Gastroesophageal sphincter (tissue), 4 donors: ENCODE measurements at regions not wholly inside any gene's neighbourhood (a gene's known extent, or its start where the extent isn't known, plus 50 kb on each side); places are given as distances from the start of the nearest gene placed in this dataset.
"Not testable (repeated sequence)": the region's sequence is repeated elsewhere in the genome, so short reads cannot be mapped to it uniquely, and the experiment has no call there.

Experiments
- ATAC-seq: fragments of 150-250 bp; one replicate; pipeline ENCODE4 v1.9.1; 2016; ENCODE audit warnings: mild to moderate bottlenecking, moderate library complexity
- H3K27ac ChIP-seq, 4 donors: fragments of 200-600 bp; sonication (generic) in 3 of 4; 1 replicate in 3 of 4; 2 replicates in 1 of 4; pipeline ENCODE4 v1.5.1; 2016 to 2019
- H3K27me3 ChIP-seq: fragments of 200-600 bp; sonication (generic); one replicate; pipeline ENCODE4 v1.5.1; 2019
- H3K36me3 ChIP-seq, 2 donors: fragments of 200-600 bp; sonication (generic); one replicate each; pipeline ENCODE4 v1.5.1; 2019; ENCODE audit warnings: control low read depth in 1 of 2
- H3K4me1 ChIP-seq, 3 donors: fragments of 200-600 bp; sonication (generic); 1 replicate in 2 of 3; 2 replicates in 1 of 3; pipeline ENCODE4 v1.5.1; 2016 to 2019; ENCODE audit warnings: control low read depth in 2 of 3
- H3K4me3 ChIP-seq, 2 donors: fragments of 200-600 bp; sonication (generic); one replicate each; pipeline ENCODE4 v1.5.1; 2019; ENCODE audit warnings: mild to moderate bottlenecking in 1 of 2, moderate library complexity in 1 of 2
- H3K9me3 ChIP-seq, 3 donors: fragments of 200-600 bp; sonication (generic); one replicate each; pipeline ENCODE4 v1.5.1; 2017 to 2019; ENCODE audit warnings: control low read depth in 2 of 3
- EP300 ChIP-seq: sonication (generic); formaldehyde crosslinking; IDR thresholded peaks from one replicate; pipeline ENCODE4 v1.6.1; 2017; ENCODE audit warnings: antibody characterized with exemption, mild to moderate bottlenecking
- POLR2A ChIP-seq, 2 donors: fragments of 450-650 bp; IDR thresholded peaks; one replicate each; pipeline ENCODE4 v1.6.1; 2017; ENCODE audit warnings: antibody characterized with exemption in 2 of 2, mild to moderate bottlenecking in 2 of 2, moderate library complexity in 1 of 2
- POLR2AphosphoS5 ChIP-seq: sonication (generic); formaldehyde crosslinking; IDR thresholded peaks from one replicate; pipeline ENCODE4 v1.6.1; 2017; ENCODE audit warnings: antibody characterized with exemption
- WGBS, 2 donors: methylation state at CpG; one replicate each; pipeline ENCODE4 v1.1.5; 2018; ENCODE audit warnings: low coverage in 1 of 2; 5-methylcytosine and 5-hydroxymethylcytosine counted together
- small RNA-seq, 4 donors: library from RNA; depleted of rRNA; stranded (forward); fragments of <200 nt; gene quantifications; one replicate each; pipeline ENCODE3, GENCODE V24; 2016
- TF ChIP-seq, protein P1 (sequence below), 4 experiments: fragments of 200-600 bp in 2 of 4; fragments of 450-650 bp in 2 of 4; sonication (generic) in 1 of 4; IDR thresholded peaks; one replicate each; pipeline ENCODE4 v1.5.1; 2017 to 2019; ENCODE audit warnings: antibody characterized with exemption in 4 of 4, mild to moderate bottlenecking in 2 of 4, moderate library complexity in 2 of 4

DNA sequence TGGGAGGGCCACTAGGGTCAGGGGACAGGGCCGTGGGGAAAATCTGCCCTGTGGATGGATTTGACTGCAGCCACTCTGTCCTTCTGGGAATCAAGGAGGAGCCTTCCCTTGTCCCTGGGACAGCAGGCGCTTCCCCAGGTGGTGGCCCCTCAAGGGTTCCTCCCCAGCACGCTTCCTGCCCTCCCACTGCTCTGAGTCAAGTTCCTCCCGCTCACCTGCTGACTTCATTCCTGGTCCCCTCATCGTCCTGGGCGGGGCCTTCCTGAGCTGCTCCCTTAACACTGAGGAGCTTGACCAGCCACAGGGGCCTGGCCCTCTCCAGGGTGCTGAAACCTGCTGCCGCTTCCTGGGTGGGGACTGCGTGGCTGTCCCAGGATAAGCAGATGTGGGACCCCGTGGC lies 64.4 kb upstream of the SFSWAP start:
- H3K4me3 ChIP-seq, ATAC-seq, H3K9me3 ChIP-seq, H3K4me1 ChIP-seq, H3K27ac ChIP-seq, H3K36me3 ChIP-seq: not testable (repeated sequence)
- WGBS, 2 donors = no CpG with 5 or more reads among the region's 9 CpGs
- H3K27me3 ChIP-seq = peaks cover 76% of the 10 kb centered on the region

DNA sequence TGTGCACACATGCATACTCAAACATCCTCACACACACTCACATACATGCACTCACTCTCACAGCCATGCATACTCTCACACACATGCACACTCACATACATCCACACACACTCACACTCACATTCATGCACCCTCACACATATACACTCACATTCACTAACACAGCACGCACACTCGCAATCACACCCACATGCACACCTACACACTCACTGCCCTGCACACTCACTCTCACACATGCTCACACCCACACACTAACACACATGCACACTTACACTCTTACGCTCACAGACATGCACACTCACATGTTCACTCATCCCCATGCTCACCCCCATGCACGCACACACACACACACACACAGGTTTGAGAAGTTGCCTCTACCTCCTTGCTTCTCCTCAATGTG lies 63.2 kb upstream of the SFSWAP start:
- peaks cover 69% of the 10 kb centered on the region for H3K27me3 ChIP-seq

DNA sequence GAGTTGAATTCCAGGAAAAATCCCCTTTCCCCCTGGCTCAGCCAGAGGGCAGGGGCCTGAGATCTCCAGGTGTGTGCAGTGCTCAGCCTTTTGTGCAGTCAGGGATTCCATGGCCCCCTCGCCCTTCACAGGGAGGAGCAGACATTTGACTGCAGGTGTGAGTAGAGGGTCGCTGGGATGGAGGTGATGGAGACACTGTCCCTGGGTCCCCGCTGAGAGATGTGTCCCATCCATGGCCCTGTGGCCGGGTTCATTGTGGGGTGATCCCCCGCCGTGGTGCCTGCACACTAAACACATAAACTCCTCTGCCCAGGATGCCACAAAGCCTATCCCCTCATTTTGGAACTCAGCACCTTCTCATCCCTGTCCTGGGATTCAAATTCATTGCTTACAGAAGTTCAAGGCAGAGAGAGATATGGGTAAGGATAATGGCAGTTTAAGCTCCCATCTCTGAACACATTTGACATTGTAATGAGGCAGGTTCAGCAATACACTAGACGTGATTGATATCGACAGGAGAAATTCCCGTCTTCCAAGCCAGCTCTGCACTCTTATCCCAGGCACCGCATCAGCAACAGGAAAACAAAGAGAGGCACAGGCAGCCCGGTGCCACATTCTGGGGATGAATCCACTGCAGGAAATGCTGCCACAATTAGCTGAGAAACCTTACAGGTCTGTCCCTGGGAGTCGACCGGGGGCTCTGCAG lies 55.3 kb upstream of the SFSWAP start:
- WGBS, 2 donors = no CpG with 5 or more reads among the region's 13 CpGs
- not testable (repeated sequence) for H3K9me3 ChIP-seq, H3K4me3 ChIP-seq, H3K4me1 ChIP-seq, H3K27ac ChIP-seq, ATAC-seq, H3K36me3 ChIP-seq
- peaks cover 29% of the 10 kb centered on the region for H3K27me3 ChIP-seq

More for the DNA sequence above, 63.2 kb upstream of the SFSWAP start:
- H3K4me1 ChIP-seq = no peaks in the 10 kb centered on the region
- no peak for ATAC-seq
- no peaks in the 10 kb centered on the region for H3K9me3 ChIP-seq
- WGBS, 2 donors = no CpG with 5 or more reads among the region's 4 CpGs
- TF ChIP-seq POLR2A (IDR thresholded peaks at IDR 0.05) = no peak
- TF ChIP-seq, protein P1, sequence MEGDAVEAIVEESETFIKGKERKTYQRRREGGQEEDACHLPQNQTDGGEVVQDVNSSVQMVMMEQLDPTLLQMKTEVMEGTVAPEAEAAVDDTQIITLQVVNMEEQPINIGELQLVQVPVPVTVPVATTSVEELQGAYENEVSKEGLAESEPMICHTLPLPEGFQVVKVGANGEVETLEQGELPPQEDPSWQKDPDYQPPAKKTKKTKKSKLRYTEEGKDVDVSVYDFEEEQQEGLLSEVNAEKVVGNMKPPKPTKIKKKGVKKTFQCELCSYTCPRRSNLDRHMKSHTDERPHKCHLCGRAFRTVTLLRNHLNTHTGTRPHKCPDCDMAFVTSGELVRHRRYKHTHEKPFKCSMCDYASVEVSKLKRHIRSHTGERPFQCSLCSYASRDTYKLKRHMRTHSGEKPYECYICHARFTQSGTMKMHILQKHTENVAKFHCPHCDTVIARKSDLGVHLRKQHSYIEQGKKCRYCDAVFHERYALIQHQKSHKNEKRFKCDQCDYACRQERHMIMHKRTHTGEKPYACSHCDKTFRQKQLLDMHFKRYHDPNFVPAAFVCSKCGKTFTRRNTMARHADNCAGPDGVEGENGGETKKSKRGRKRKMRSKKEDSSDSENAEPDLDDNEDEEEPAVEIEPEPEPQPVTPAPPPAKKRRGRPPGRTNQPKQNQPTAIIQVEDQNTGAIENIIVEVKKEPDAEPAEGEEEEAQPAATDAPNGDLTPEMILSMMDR (IDR thresholded peaks at IDR 0.05) = no peak
- no peak for TF ChIP-seq EP300
- no peak for TF ChIP-seq POLR2AphosphoS5
- no peak overlapping the region for H3K4me3 ChIP-seq
- H3K27ac ChIP-seq = no peak overlapping the region
- H3K36me3 ChIP-seq = no peaks in the 10 kb centered on the region

DNA sequence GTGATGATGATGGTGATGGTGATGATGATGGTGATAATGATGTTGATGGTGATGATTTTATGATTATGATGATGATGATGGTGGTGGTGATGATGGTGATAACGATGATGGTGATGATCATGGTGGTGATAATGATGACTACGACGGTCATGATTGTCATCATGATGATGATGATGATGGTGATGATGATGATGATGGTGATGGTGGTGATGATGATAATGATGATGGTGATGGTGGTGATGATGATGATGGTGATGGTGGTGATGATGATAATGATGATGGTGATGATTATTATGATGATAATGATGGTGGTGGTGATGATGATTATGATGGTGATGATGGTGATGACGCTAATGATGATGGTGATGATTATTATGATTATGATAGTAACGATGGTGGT lies 54.1 kb upstream of the SFSWAP start:
- 100% methylated on average over 1 of the region's 5 CpGs; no CpG with 5 or more reads in 1 of the 2 donors for WGBS, 2 donors
- not testable (repeated sequence) for H3K4me1 ChIP-seq, H3K9me3 ChIP-seq, H3K4me3 ChIP-seq, H3K36me3 ChIP-seq, ATAC-seq, H3K27ac ChIP-seq
- peaks cover 21% of the 10 kb centered on the region for H3K27me3 ChIP-seq

DNA sequence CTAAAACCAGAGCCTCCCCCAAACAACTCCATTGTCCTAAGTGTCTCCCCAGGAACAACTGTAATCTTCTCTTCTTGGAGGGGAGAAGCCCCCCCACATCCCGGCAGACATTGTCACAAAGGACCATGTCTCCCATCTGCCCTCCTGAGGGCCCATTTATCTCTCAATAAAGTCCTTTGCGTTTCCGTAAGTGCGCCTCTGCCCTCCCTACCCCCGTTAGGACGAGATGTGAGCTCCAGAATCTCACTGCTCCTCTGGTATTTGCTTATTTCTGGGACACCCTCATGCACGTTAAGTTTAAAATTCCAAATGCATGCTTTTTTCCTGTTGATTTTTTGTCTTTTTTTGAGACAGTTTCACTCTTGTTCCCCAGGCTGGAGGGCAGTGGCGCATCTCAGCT lies 52.3 kb upstream of the SFSWAP start:
- H3K27me3 ChIP-seq = peaks cover 29% of the 10 kb centered on the region
- H3K4me1 ChIP-seq, ATAC-seq, H3K36me3 ChIP-seq, H3K4me3 ChIP-seq, H3K27ac ChIP-seq, H3K9me3 ChIP-seq: not testable (repeated sequence)
- 63 to 85% methylated on average over 5 to 7 of the region's 8 CpGs for WGBS, 2 donors

DNA sequence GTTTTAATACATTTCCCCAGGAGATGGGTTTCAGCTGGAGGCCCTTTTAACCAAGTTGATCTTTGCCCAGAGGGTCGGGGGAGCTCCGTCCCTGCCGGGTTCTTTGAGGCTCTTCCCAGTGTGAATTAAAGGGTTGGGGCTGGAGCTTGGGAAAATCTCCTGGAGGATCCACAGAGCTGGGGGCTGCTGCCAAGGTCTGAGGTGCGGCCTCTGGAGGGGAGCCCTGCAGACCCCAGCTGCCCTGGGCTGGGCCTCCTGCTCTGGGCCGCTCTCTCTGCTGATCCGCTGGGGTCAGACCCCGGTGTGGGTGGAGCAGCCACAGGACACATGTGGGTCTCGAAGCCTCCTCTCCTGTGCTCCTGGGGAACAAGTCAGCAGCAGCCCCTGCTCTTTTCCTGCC lies 51.4 kb upstream of the SFSWAP start:
- not testable (repeated sequence) for H3K4me1 ChIP-seq, ATAC-seq

DNA sequence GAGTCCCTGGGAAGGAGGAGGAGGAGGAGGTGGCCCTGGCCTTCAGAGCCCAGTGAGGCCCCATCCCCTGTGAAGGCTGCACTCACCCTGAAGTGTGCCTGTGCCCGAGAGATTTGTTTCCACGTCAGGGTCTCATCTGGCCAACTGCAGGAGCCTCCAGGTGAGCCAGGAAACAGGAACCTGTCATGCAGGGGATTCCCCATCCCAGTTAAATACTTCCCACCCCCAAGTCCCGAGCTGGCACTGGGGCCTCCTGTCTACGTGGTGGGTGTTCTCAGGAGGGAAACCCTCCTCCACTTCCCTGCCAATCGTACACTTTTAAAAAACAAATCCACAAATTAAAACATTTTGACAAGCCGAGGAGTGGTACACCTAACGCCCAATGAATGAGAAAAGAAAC lies 50.9 kb upstream of the SFSWAP start:
- H3K4me3 ChIP-seq, H3K36me3 ChIP-seq, H3K9me3 ChIP-seq, ATAC-seq, H3K27ac ChIP-seq, H3K4me1 ChIP-seq: not testable (repeated sequence)
- H3K27me3 ChIP-seq = peaks cover 29% of the 10 kb centered on the region
- WGBS, 2 donors = 72 to 87% methylated on average over 4 to 7 of the region's 7 CpGs

More for the DNA sequence above, 51.4 kb upstream of the SFSWAP start:
- H3K27me3 ChIP-seq = peaks cover 29% of the 10 kb centered on the region
- not testable (repeated sequence) for H3K36me3 ChIP-seq, H3K27ac ChIP-seq, H3K9me3 ChIP-seq, H3K4me3 ChIP-seq
- 12 to 34% methylated on average over 3 of the region's 8 CpGs for WGBS, 2 donors

DNA sequence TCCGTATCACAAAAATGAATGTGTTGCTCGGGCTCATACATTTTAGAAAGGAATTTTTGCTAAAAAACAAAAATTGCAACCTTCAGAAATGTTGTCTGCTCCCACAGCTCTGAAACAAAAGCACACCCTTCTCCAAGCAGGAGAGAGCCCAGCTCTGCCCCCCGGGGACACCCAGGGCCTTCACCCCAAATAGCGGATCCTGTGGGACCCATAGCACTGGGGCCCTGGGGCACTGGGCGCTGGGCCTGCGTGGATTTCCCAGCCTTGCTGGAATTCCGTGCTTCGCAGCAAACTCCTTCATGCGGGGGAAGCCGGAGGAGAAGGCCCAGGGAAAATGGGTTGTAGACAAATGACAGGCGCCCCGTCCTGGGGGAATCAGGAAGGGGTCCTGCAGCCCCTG lies 50.5 kb upstream of the SFSWAP start:
- not testable (repeated sequence) for H3K9me3 ChIP-seq, H3K27ac ChIP-seq, H3K4me3 ChIP-seq, H3K36me3 ChIP-seq, H3K4me1 ChIP-seq, ATAC-seq
- H3K27me3 ChIP-seq = peaks cover 29% of the 10 kb centered on the region
- 97 to 100% methylated on average over 4 to 7 of the region's 12 CpGs for WGBS, 2 donors

Small RNAs in the stretch of these regions (small RNA-seq; reads per million reads assigned to genes)
- gene AC140063.1 = 0 reads per million in 4 donors
- 0 reads per million in 4 donors for gene RNA5SP376
